GM19468 (cell line): ENCODE measurements at regions not wholly inside any gene's neighbourhood (a gene's known extent, or its start where the extent isn't known, plus 50 kb on each side); places are given as distances from the start of the nearest gene placed in this dataset.

ENCODE experiments used
- ATAC-seq: cut with Tn5 transposase; IDR thresholded peaks from one replicate; pipeline ENCODE4 v1.9.1; 2021; ENCODE audit warnings: mild to moderate bottlenecking, moderate library complexity, moderate number of reproducible peaks; ENCODE audit not compliant: unreplicated experiment; ENCODE audit errors: extremely low read depth

- ATAC-seq, result no peak
Measured at GRCh38 chr16:55146966-55147365, 177.0 kb upstream of the IRX6 start.

DNA sequence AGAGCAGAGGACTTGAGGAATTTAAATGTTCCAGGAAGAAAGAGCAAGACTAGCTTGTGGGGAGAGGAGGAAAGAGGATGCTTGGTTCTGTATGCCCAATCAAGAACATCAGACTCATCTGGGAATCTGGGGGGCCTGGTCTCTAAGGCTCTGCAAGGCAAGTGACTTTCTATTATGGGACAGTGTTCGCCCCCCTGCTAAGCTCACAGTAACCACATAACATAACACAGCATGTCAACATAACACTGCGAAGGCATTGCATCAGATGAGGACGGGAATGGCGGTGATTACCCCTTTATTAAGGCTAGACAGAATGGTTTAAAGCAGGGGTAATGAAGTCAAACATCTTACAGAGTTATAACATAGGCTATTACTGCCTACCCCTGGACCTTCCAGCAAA, 176.6 kb upstream of the IRX6 start:
- ATAC-seq, result no peak

DNA sequence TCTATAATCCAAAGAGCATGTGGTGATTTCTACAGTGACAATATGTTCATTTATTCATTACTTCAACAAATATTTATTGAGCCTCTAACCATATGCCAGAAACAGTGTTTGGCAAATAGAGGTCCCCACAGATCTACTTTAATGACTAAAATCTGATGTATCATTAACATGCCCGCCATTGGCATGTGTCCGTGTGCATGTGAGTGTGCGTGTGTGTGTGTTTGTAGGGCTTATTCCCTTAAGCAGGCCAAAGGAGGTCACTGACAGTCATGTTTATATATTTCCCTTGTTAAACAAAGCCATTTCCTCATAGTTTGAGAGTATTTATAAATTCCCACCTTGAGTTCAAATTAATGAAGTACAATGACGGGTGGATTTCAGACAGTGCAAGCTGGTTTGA, 174.4 kb upstream of the IRX6 start:
- ATAC-seq, result no peak

- ATAC-seq, result no peak
Measured at GRCh38 chr16:55151561-55152305, 172.3 kb upstream of the IRX6 start.

- ATAC-seq, result no peak
Measured at GRCh38 chr16:55152875-55153390, 171.1 kb upstream of the IRX6 start.

DNA sequence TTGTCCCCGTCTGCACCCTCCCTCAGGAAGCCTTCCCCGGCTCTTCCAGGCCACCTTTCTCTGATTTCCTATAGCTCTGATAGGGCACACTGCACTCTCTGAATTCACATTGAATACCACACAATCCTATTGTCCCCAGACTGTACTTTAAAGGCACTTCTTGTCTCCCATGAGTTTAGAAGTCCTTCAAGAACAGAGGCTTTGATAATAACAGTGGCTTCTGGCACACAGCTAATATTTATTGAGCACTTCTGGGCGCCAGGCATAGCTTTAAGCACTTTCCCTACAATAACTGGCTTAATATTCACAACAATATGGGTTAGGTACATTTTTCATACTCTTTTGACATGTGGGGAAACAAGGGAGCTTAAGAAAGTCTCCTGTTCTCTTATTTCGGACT, 169.7 kb upstream of the IRX6 start:
- no peak for ATAC-seq

GRCh38 chr16:55154956-55155355, 169.0 kb upstream of the IRX6 start:
- no peak for ATAC-seq

GRCh38 chr16:55155815-55156214, 168.2 kb upstream of the IRX6 start:
- ATAC-seq, result no peak

DNA sequence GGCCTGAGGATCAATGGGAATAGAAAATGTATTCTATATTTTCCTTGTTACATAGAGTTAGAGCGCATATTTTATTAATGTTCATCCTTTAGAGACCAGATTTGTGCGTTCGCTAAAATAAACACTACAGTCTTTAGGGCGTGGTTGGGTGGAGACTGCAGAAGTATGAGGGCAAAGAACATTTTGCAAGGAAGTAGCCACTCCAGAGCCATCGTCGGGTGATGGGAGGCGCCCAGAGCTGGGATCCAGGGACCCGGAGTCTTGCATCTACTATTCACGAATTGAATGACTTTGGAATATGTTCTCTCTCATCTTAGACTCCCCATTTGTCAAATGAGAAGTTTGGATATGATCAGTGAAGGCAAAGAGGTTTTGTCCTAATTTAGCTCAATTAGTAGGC, 154.2 kb upstream of the IRX6 start:
- no peak for ATAC-seq

DNA sequence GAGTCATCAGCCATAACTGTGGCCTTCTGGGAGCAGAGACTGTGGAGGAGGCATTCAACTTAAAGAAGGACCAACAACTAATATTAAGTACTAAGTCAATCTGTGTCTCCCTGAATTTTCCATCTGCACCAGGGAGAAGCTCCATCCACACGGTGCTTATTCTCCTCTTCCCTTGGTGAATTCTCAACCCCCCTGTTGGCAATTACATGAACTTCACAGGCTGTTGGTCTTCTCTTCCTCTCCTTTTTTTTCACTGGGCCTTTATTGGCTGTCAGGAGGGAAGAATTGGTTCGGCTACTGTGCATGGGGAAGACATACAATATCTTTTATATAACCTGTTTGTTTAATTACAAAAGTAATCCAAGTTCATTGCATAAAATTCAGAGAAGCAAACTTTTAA, 152.8 kb upstream of the IRX6 start:
- no peak for ATAC-seq

DNA sequence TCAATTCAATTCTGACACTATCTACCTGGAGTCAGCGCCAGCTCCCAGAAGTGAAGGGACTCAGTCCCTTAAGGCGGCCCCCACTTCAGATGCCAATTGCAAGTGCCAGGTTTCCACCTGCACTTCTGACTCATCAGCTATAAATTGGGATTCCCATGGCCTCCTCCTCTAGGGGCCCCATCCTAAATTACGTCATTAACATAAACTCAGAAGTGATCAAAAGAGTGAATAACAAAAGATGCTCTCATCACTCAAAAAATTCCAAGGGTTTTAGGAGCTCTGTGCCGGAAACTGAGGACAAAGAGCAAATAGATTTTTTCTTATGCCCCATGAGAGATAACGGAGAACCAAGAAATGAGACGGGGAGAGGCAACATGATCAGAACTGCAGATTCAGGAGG, 148.6 kb upstream of the IRX6 start:
- no peak for ATAC-seq

GRCh38 chr16:55176901-55177300, 147.1 kb upstream of the IRX6 start:
- ATAC-seq, result no peak

GRCh38 chr16:55179411-55179810, 144.6 kb upstream of the IRX6 start:
- no peak for ATAC-seq

- no peak for ATAC-seq
Measured at GRCh38 chr16:55179852-55180585, 144.0 kb upstream of the IRX6 start.

GRCh38 chr16:55184052-55184451, 140.0 kb upstream of the IRX6 start:
- ATAC-seq, result no peak

GRCh38 chr16:55184619-55185018, 139.4 kb upstream of the IRX6 start:
- no peak for ATAC-seq

GRCh38 chr16:55189224-55189623, 134.8 kb upstream of the IRX6 start:
- no peak for ATAC-seq

DNA sequence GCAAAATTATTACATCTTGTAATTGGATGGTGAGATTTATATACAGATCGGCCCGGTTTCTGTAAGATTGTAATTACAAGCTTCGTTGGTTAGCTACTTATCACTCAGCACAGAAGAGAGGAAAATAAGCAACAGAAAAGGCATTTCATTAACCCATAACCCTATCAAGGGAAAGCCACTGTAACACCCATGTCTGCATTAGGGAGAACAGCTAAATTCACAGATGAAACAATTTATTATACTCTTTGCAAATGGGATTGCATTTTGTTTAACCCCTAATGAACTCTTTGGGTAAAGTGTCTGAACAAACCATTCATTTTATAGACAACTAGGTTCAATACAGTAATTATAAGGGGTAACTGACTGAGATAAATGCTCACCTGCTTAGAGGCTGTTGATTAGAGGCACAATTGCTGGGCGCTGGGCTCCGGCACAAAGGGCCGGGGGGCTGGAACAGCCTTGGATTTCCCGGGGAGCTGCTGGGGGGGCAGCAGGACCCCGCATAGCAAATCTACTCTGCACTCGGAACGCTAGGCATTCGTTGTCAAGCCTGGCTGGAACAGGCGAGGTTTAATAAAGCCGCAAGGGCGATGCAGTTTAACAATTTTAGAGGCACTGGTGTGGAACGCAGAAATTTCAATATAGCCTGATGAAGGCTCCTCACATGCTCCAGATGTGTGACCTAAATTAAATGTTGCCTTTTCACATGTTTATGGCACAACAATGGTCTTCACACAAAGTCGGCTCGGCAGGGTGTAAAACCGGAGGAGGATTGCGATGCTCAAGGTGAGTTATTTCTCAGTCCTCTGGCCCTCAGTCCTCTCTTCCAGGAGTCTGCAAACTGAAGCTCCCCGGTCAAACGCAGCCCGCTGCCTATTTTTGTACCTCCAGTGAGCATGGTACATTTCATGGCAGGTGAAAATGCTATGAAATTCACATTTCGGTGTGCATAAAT, 134.0 kb upstream of the IRX6 start:
- ATAC-seq, result no peak

- ATAC-seq, result no peak
Measured at GRCh38 chr16:55192734-55193133, 131.3 kb upstream of the IRX6 start.

DNA sequence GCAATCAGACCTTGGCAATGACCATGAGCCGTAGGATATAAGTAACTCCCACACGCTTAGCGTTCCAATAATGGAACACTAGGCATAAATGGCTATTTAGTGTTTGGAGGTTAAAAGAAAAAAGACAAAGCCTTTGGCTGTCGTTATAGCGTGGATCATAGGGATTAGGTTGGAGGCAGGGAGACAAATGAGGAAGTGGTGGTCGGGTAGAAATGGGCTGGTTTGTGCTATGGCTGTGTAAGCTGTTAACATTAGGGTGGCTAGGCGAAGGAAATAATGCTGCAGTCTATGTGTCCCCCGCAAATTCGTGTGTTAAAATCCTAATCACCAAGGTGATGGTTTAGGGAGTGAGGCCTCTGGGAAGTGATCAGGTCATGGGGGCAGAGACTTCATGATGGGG, 120.4 kb upstream of the IRX6 start:
- no peak for ATAC-seq

GRCh38 chr16:55204069-55204468, 119.9 kb upstream of the IRX6 start:
- ATAC-seq, result no peak
